Cardiac muscle cell (in vitro differentiated cells and primary cell): ENCODE measurements at regions not wholly inside any gene's neighbourhood (a gene's known extent, or its start where the extent isn't known, plus 50 kb on each side); places are given as distances from the start of the nearest gene placed in this dataset.

Source experiments
- DNase-seq, 2 donors: peaks; one replicate each; pipeline versions ENCODE4 v3.0.0 to v3.0.0-alpha.2; 2010 to 2017; ENCODE audit warnings: low read depth in 1 of 2, low spot score in 1 of 2
- H3K27ac ChIP-seq: fragments of 200-600 bp; sonication (generic); 2 replicates; pipeline ENCODE4 v1.5.1; 2016
- H3K27me3 ChIP-seq: fragments of 200-600 bp; sonication (generic); 2 replicates; pipeline ENCODE4 v1.6.0; 2016; ENCODE audit warnings: control low read depth
- H3K36me3 ChIP-seq: fragments of 200-600 bp; sonication (generic); 2 replicates; pipeline ENCODE4 v1.5.1; 2016; ENCODE audit warnings: control low read depth
- H3K4me1 ChIP-seq: fragments of 200-600 bp; sonication (generic); 2 replicates; pipeline ENCODE4 v1.8.1; 2017; ENCODE audit warnings: low read depth, mild to moderate bottlenecking, mixed run types
- H3K4me3 ChIP-seq: fragments of 200-600 bp; sonication (generic); 2 replicates; pipeline ENCODE4 v1.5.1; 2016; ENCODE audit warnings: mild to moderate bottlenecking
- H3K9me3 ChIP-seq: fragments of 200-600 bp; sonication (generic); 2 replicates; pipeline ENCODE4 v1.5.1; 2017; ENCODE audit warnings: low read depth, mild to moderate bottlenecking, control low read depth
- TF ChIP-seq, protein P1 (sequence below): IDR thresholded peaks from 2 replicates; pipeline ENCODE4 v1.5.1; 2012; ENCODE audit warnings: low read depth, mild to moderate bottlenecking, low read length

GRCh38 chr18:77993188-77993981 is 743.7 kb downstream of the GALR1 start:
- TF ChIP-seq, protein P1, sequence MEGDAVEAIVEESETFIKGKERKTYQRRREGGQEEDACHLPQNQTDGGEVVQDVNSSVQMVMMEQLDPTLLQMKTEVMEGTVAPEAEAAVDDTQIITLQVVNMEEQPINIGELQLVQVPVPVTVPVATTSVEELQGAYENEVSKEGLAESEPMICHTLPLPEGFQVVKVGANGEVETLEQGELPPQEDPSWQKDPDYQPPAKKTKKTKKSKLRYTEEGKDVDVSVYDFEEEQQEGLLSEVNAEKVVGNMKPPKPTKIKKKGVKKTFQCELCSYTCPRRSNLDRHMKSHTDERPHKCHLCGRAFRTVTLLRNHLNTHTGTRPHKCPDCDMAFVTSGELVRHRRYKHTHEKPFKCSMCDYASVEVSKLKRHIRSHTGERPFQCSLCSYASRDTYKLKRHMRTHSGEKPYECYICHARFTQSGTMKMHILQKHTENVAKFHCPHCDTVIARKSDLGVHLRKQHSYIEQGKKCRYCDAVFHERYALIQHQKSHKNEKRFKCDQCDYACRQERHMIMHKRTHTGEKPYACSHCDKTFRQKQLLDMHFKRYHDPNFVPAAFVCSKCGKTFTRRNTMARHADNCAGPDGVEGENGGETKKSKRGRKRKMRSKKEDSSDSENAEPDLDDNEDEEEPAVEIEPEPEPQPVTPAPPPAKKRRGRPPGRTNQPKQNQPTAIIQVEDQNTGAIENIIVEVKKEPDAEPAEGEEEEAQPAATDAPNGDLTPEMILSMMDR = no peak
- H3K36me3 ChIP-seq = no peaks in the 10 kb centered on the region
- no peaks in the 10 kb centered on the region for H3K9me3 ChIP-seq
- no peak overlapping the region for H3K4me3 ChIP-seq
- DNase-seq = no peak
- no peaks in the 10 kb centered on the region for H3K27me3 ChIP-seq
- H3K27ac ChIP-seq = no peak overlapping the region
- no peaks in the 10 kb centered on the region for H3K4me1 ChIP-seq

DNA sequence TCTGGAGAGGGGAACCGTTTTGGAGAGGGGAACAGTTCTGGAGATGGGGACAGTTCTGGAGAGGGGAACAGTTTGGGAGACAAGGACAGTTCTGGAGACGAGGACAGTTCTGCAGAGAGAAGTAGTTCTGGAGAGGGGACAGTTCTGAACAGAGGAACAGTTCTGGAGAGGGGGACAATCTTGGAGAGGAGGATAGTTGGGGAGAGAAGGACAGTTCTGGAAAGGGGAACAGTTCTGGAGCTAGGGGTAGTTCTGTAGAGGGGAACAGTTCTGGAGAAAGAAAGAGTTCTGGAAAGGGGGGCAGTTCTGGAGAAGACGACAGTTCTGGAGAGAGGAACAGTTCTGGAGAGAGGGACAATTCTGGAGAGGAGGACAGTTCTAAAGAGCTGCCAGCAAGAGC is 745.9 kb downstream of the GALR1 start:
- H3K4me1 ChIP-seq = no peaks in the 10 kb centered on the region
- DNase-seq = no peak
- H3K4me3 ChIP-seq = no peak overlapping the region
- H3K27me3 ChIP-seq = no peaks in the 10 kb centered on the region
- no peaks in the 10 kb centered on the region for H3K9me3 ChIP-seq
- no peaks in the 10 kb centered on the region for H3K36me3 ChIP-seq
- TF ChIP-seq, protein P1 = no peak
- no peak overlapping the region for H3K27ac ChIP-seq

GRCh38 chr18:77996737-77997136 is 747.1 kb downstream of the GALR1 start:
- Histone ChIP-seq H3K9me3 (no peaks in the 10 kb centered on the region), H3K27ac (no peak overlapping the region), H3K27me3 (no peaks in the 10 kb centered on the region), H3K36me3 (no peaks in the 10 kb centered on the region), H3K4me3 (no peak overlapping the region), H3K4me1 (no peaks in the 10 kb centered on the region)
- TF ChIP-seq, protein P1 = no peak
- DNase-seq = no peak

DNA sequence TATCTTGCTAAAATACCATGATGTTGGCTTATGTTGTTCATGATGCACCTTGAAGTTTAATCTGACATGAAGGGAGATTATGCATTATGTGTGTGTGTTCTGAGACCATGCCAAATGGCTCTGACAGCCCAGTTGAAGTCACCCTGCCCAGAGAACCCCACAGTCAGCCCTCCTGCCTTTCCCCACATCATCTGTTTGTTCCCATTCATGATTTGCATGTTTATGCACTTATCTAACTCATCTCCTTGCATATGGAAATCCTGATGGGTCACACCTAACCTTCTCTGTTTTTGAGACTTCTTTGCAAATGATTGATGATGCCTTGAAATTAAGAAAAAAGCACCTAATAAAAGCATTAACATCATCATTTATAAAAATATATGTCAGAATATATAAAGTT is 752.2 kb downstream of the GALR1 start:
- no peaks in the 10 kb centered on the region for H3K4me1 ChIP-seq
- H3K27ac ChIP-seq = no peak overlapping the region
- H3K4me3 ChIP-seq = no peak overlapping the region
- no peaks in the 10 kb centered on the region for H3K27me3 ChIP-seq
- TF ChIP-seq, protein P1 = no peak
- no peak for DNase-seq
- no peaks in the 10 kb centered on the region for H3K36me3 ChIP-seq
- no peaks in the 10 kb centered on the region for H3K9me3 ChIP-seq

DNA sequence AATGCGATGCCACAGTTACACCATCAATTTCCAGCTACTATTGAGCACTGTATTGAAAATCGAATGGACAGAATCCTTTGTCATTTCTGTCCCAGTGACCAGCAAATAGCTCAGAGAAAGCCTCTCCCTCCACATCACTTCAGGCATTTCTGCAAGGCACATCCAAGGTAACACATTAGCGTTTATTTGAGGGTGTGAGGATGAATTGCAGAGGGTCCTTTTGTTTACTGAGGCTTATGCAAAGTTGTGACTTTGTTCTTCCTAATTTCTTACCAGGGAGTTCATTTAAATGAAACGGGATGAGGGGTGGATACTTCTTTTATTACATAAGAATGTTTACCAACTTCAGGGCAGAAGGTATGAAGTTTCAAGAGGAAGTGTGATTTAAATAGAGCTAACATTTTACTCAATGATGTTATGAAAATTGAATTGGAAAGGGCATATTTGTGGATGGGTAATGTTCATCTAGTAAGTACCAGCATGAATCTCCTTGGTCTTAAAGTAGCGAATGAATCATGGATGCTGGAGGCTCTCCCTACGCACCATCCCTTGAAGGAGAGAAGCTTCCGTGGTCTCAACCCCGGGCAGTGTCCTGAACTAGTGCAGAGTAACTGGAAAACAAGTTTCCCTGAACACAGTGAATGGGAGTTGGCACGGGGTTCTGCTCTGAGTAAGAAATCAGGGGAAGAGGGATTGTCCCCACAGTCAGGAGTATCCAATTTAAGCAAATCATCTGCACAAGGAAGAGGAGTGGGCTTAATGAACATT is 756.5 kb downstream of the GALR1 start:
- Histone ChIP-seq H3K9me3 (no peaks in the 10 kb centered on the region), H3K4me1 (no peaks in the 10 kb centered on the region), H3K27ac (no peak overlapping the region), H3K27me3 (no peaks in the 10 kb centered on the region), H3K4me3 (no peak overlapping the region), H3K36me3 (no peaks in the 10 kb centered on the region)
- DNase-seq = no peak
- TF ChIP-seq, protein P1 = no peak
